ENCODE measurements at regions not wholly inside any gene's neighbourhood (a gene's known extent, or its start where the extent isn't known, plus 50 kb on each side); places are given as distances from the start of the nearest gene placed in this dataset.

GRCh38 chr21:31505975-31506374 lies 153.5 kb upstream of the SOD1 start:
- WGBS (ENCODE audit: extremely low coverage, insufficient coverage, low lambda C conversion rate): 100% methylated on average over 2 of the region's 7 CpGs
- DNase-seq: no peak
- Histone ChIP-seq H3K9ac (ENCODE audit: low read length) (no peak overlapping the region), H2AK5ac (ENCODE audit: low read length) (no peak overlapping the region), H2BK120ac (ENCODE audit: low read depth, low read length) (no peak overlapping the region), H3K79me2 (ENCODE audit: control insufficient read depth, insufficient read depth, low read length) (peaks cover 13% of the 10 kb centered on the region), H2BK5ac (ENCODE audit: low read length) (no peak overlapping the region), H3K23ac (ENCODE audit: low read length) (no peak overlapping the region), H3K4me3 (ENCODE audit: low read length) (no peak overlapping the region), H3K56ac (ENCODE audit: low read length) (no peak overlapping the region), H3K36me3 (ENCODE audit: control insufficient read depth, insufficient read depth, low read length) (no peaks in the 10 kb centered on the region), H3K27me3 (ENCODE audit: insufficient read depth, low read length, poor library complexity) (no peaks in the 10 kb centered on the region), H3K4ac (ENCODE audit: low read depth, low read length) (no peak overlapping the region), H3K18ac (ENCODE audit: low read length) (no peak overlapping the region), H4K8ac (ENCODE audit: low read depth, low read length) (no peak overlapping the region), H3K27ac (ENCODE audit: low read depth, low read length) (no peak overlapping the region), H2BK15ac (replicated peaks; ENCODE audit: low read depth) (no peak overlapping the region), H3K4me2 (ENCODE audit: low read length) (no peak overlapping the region), H3K79me1 (ENCODE audit: low read length) (peaks cover 17% of the 10 kb centered on the region), H3K4me1 (ENCODE audit: control insufficient read depth, low read depth, low read length) (peaks cover 13% of the 10 kb centered on the region), H4K5ac (ENCODE audit: low read length) (no peak overlapping the region)

GRCh38 chr21:31503939-31504338 lies 155.6 kb upstream of the SOD1 start:
- Histone ChIP-seq H3K79me1 (ENCODE audit: low read length) (peaks cover 13% of the 10 kb centered on the region), H2BK15ac (replicated peaks; ENCODE audit: low read depth) (no peak overlapping the region), H3K4me3 (ENCODE audit: low read length) (no peak overlapping the region), H3K27ac (ENCODE audit: low read depth, low read length) (no peak overlapping the region), H3K56ac (ENCODE audit: low read length) (no peak overlapping the region), H2AK5ac (ENCODE audit: low read length) (no peak overlapping the region), H4K8ac (ENCODE audit: low read depth, low read length) (no peak overlapping the region), H2BK5ac (ENCODE audit: low read length) (no peak overlapping the region), H3K4me2 (ENCODE audit: low read length) (no peak overlapping the region), H4K5ac (ENCODE audit: low read length) (no peak overlapping the region), H3K18ac (ENCODE audit: low read length) (no peak overlapping the region), H3K9ac (ENCODE audit: low read length) (no peak overlapping the region), H3K79me2 (ENCODE audit: control insufficient read depth, insufficient read depth, low read length) (peaks cover 11% of the 10 kb centered on the region), H3K4ac (ENCODE audit: low read depth, low read length) (no peak overlapping the region), H3K27me3 (ENCODE audit: insufficient read depth, low read length, poor library complexity) (no peaks in the 10 kb centered on the region), H3K36me3 (ENCODE audit: control insufficient read depth, insufficient read depth, low read length) (no peaks in the 10 kb centered on the region), H3K23ac (ENCODE audit: low read length) (no peak overlapping the region), H2BK120ac (ENCODE audit: low read depth, low read length) (no peak overlapping the region), H3K4me1 (ENCODE audit: control insufficient read depth, low read depth, low read length) (peaks cover 6% of the 10 kb centered on the region)
- no peak for DNase-seq
- no CpG with 5 or more reads among the region's 3 CpGs for WGBS (ENCODE audit: extremely low coverage, insufficient coverage, low lambda C conversion rate)

- Histone ChIP-seq H3K36me3 (ENCODE audit: control insufficient read depth, insufficient read depth, low read length) (no peaks in the 10 kb centered on the region), H2BK120ac (ENCODE audit: low read depth, low read length) (no peak overlapping the region), H2AK5ac (ENCODE audit: low read length) (no peak overlapping the region), H4K8ac (ENCODE audit: low read depth, low read length) (no peak overlapping the region), H3K79me1 (ENCODE audit: low read length) (peaks cover 11% of the 10 kb centered on the region), H3K23ac (ENCODE audit: low read length) (no peak overlapping the region), H3K27ac (ENCODE audit: low read depth, low read length) (no peak overlapping the region), H3K56ac (ENCODE audit: low read length) (no peak overlapping the region), H3K18ac (ENCODE audit: low read length) (no peak overlapping the region), H3K27me3 (ENCODE audit: insufficient read depth, low read length, poor library complexity) (no peaks in the 10 kb centered on the region), H2BK5ac (ENCODE audit: low read length) (no peak overlapping the region), H3K4me3 (ENCODE audit: low read length) (no peak overlapping the region), H3K9ac (ENCODE audit: low read length) (no peak overlapping the region), H2BK15ac (replicated peaks; ENCODE audit: low read depth) (no peak overlapping the region), H3K4ac (ENCODE audit: low read depth, low read length) (no peak overlapping the region), H3K4me2 (ENCODE audit: low read length) (no peak overlapping the region), H4K5ac (ENCODE audit: low read length) (no peak overlapping the region), H3K4me1 (ENCODE audit: control insufficient read depth, low read depth, low read length) (peaks cover 2% of the 10 kb centered on the region), H3K79me2 (ENCODE audit: control insufficient read depth, insufficient read depth, low read length) (peaks cover 9% of the 10 kb centered on the region)
- no peak for DNase-seq
- no CpG with 5 or more reads among the region's 2 CpGs for WGBS (ENCODE audit: extremely low coverage, insufficient coverage, low lambda C conversion rate)
Observed at GRCh38 chr21:31503467-31503866, 156.0 kb upstream of the SOD1 start.

- Histone ChIP-seq H3K27ac (ENCODE audit: low read depth, low read length) (no peak overlapping the region), H3K4me1 (ENCODE audit: control insufficient read depth, low read depth, low read length) (peaks cover 2% of the 10 kb centered on the region), H3K9ac (ENCODE audit: low read length) (no peak overlapping the region), H4K8ac (ENCODE audit: low read depth, low read length) (no peak overlapping the region), H3K18ac (ENCODE audit: low read length) (no peak overlapping the region), H3K4me2 (ENCODE audit: low read length) (no peak overlapping the region), H3K27me3 (ENCODE audit: insufficient read depth, low read length, poor library complexity) (no peaks in the 10 kb centered on the region), H3K4ac (ENCODE audit: low read depth, low read length) (no peak overlapping the region), H3K56ac (ENCODE audit: low read length) (no peak overlapping the region), H2AK5ac (ENCODE audit: low read length) (no peak overlapping the region), H4K5ac (ENCODE audit: low read length) (no peak overlapping the region), H3K36me3 (ENCODE audit: control insufficient read depth, insufficient read depth, low read length) (no peaks in the 10 kb centered on the region), H3K23ac (ENCODE audit: low read length) (no peak overlapping the region), H2BK120ac (ENCODE audit: low read depth, low read length) (no peak overlapping the region), H3K79me1 (ENCODE audit: low read length) (peaks cover 13% of the 10 kb centered on the region), H3K79me2 (ENCODE audit: control insufficient read depth, insufficient read depth, low read length) (peaks cover 9% of the 10 kb centered on the region), H3K4me3 (ENCODE audit: low read length) (no peak overlapping the region), H2BK5ac (ENCODE audit: low read length) (no peak overlapping the region), H2BK15ac (replicated peaks; ENCODE audit: low read depth) (no peak overlapping the region)
- WGBS (ENCODE audit: extremely low coverage, insufficient coverage, low lambda C conversion rate): no CpG with 5 or more reads among the region's 10 CpGs
- no peak for DNase-seq
Observed at GRCh38 chr21:31502537-31503143, 156.9 kb upstream of the SOD1 start.

GRCh38 chr21:31501926-31502325 lies 157.6 kb upstream of the SOD1 start:
- no peak overlapping the region for H4K5ac ChIP-seq (ENCODE audit: low read length)
- no peak overlapping the region for H2BK15ac ChIP-seq (replicated peaks; ENCODE audit: low read depth)
- H3K4ac ChIP-seq (ENCODE audit: low read depth, low read length): no peak overlapping the region
- H2AK5ac ChIP-seq (ENCODE audit: low read length): no peak overlapping the region
- no peak overlapping the region for H3K4me2 ChIP-seq (ENCODE audit: low read length)
- H3K79me2 ChIP-seq (ENCODE audit: control insufficient read depth, insufficient read depth, low read length): peaks cover 9% of the 10 kb centered on the region
- H3K9ac ChIP-seq (ENCODE audit: low read length): no peak overlapping the region
- H3K36me3 ChIP-seq (ENCODE audit: control insufficient read depth, insufficient read depth, low read length): no peaks in the 10 kb centered on the region
- no peak overlapping the region for H3K23ac ChIP-seq (ENCODE audit: low read length)
- peaks cover 13% of the 10 kb centered on the region for H3K79me1 ChIP-seq (ENCODE audit: low read length)
- no peak overlapping the region for H3K18ac ChIP-seq (ENCODE audit: low read length)
- DNase-seq: no peak
- WGBS (ENCODE audit: extremely low coverage, insufficient coverage, low lambda C conversion rate): no CpG with 5 or more reads among the region's 5 CpGs
- H3K4me3 ChIP-seq (ENCODE audit: low read length): no peak overlapping the region
- H4K8ac ChIP-seq (ENCODE audit: low read depth, low read length): no peak overlapping the region
- peaks cover 2% of the 10 kb centered on the region for H3K4me1 ChIP-seq (ENCODE audit: control insufficient read depth, low read depth, low read length)
- no peak overlapping the region for H3K56ac ChIP-seq (ENCODE audit: low read length)
- no peak overlapping the region for H3K27ac ChIP-seq (ENCODE audit: low read depth, low read length)
- no peak overlapping the region for H2BK120ac ChIP-seq (ENCODE audit: low read depth, low read length)
- no peaks in the 10 kb centered on the region for H3K27me3 ChIP-seq (ENCODE audit: insufficient read depth, low read length, poor library complexity)
- no peak overlapping the region for H2BK5ac ChIP-seq (ENCODE audit: low read length)

GRCh38 chr21:31500982-31501381 lies 156.9 kb upstream of the TIAM1 start:
- Histone ChIP-seq H3K56ac (ENCODE audit: low read length) (no peak overlapping the region), H4K5ac (ENCODE audit: low read length) (no peak overlapping the region), H2AK5ac (ENCODE audit: low read length) (no peak overlapping the region), H2BK5ac (ENCODE audit: low read length) (no peak overlapping the region), H3K4ac (ENCODE audit: low read depth, low read length) (no peak overlapping the region), H3K4me1 (ENCODE audit: control insufficient read depth, low read depth, low read length) (peaks cover under 1% of the 10 kb centered on the region), H3K36me3 (ENCODE audit: control insufficient read depth, insufficient read depth, low read length) (no peaks in the 10 kb centered on the region), H3K4me3 (ENCODE audit: low read length) (no peak overlapping the region), H3K9ac (ENCODE audit: low read length) (no peak overlapping the region), H3K27ac (ENCODE audit: low read depth, low read length) (no peak overlapping the region), H2BK15ac (replicated peaks; ENCODE audit: low read depth) (no peak overlapping the region), H4K8ac (ENCODE audit: low read depth, low read length) (no peak overlapping the region), H3K27me3 (ENCODE audit: insufficient read depth, low read length, poor library complexity) (no peaks in the 10 kb centered on the region), H2BK120ac (ENCODE audit: low read depth, low read length) (no peak overlapping the region), H3K79me2 (ENCODE audit: control insufficient read depth, insufficient read depth, low read length) (peaks cover 8% of the 10 kb centered on the region), H3K4me2 (ENCODE audit: low read length) (no peak overlapping the region), H3K79me1 (ENCODE audit: low read length) (peaks cover 12% of the 10 kb centered on the region), H3K18ac (ENCODE audit: low read length) (no peak overlapping the region), H3K23ac (ENCODE audit: low read length) (no peak overlapping the region)
- no CpG with 5 or more reads among the region's 7 CpGs for WGBS (ENCODE audit: extremely low coverage, insufficient coverage, low lambda C conversion rate)
- no peak for DNase-seq

Measured in mesendoderm (in vitro differentiated cells).